GM12878 (cell line): ENCODE measurements at regions not wholly inside any gene's neighbourhood (a gene's known extent, or its start where the extent isn't known, plus 50 kb on each side); places are given as distances from the start of the nearest gene placed in this dataset.

Experiments used
- ATAC-seq: fragments of 200-7000 bp; cut with Tn5 transposase; 3 replicates; pipeline ENCODE4 v1.9.1; 2020; ENCODE audit warnings: mild to moderate bottlenecking, moderate library complexity
- BruUV-seq: library from RNA; stranded (reverse); fragments of 400-500 nt; replicated peaks from 2 replicates; lab custom pipeline; 2021; lab: Mats Ljungman, UMichigan
- CTCF ChIA-PET: fragments of 300-600 bp; sonication (Branson Sonifier 250); formaldehyde crosslinking; extraction: SDS; loops from one replicate; lab custom pipeline; 2021; ENCODE audit warnings: inconsistent platforms; lab: Yijun Ruan, JAX
- POLR2A ChIA-PET: fragments of 350-600 bp; formaldehyde crosslinking; extraction: SDS; loops from one replicate; lab custom pipeline; 2021; ENCODE audit warnings: inconsistent platforms; lab: Charles Lee
- RAD21 ChIA-PET: fragments of 300-600 bp; sonication (Branson Sonifier 250); formaldehyde crosslinking; loops from one replicate; lab custom pipeline; 2023; ENCODE audit warnings: antibody characterized with exemption; ENCODE audit not compliant: unreplicated experiment; lab: Charles Lee
- SMC1A ChIA-PET: fragments of 300-600 bp; sonication (Branson Sonifier 250); formaldehyde crosslinking; loops from one replicate; lab custom pipeline; 2023; ENCODE audit not compliant: unreplicated experiment, uncharacterized antibody; lab: Charles Lee
- DNase-seq: peaks from one replicate; pipeline ENCODE4 v3.0.0-alpha.2; 2011; ENCODE audit warnings: low read depth, low spot score
- FAIRE-seq: peaks from 3 replicates; lab custom pipeline; 2011; peaks lifted over from hg19 to GRCh38; lab: Jason Lieb, UNC
- H2AFZ ChIP-seq: 2 replicates; pipeline ENCODE4 v1.6.0; 2011; ENCODE audit warnings: low read depth, low read length, control low read depth; ENCODE audit not compliant: control insufficient read depth
- H3K27ac ChIP-seq: 2 replicates; pipeline ENCODE4 v1.5.1; 2011; ENCODE audit warnings: control low read depth; ENCODE audit not compliant: control insufficient read depth, insufficient read depth
- H3K27me3 ChIP-seq, 2 experiments: replicated peaks in 1 of 2; 2 replicates each; pipeline versions ENCODE4 v1.6.0 to v1.6.1; 2011; ENCODE audit warnings: low read length in 1 of 2; ENCODE audit not compliant: control insufficient read depth in 2 of 2, insufficient read depth in 2 of 2
- H3K36me3 ChIP-seq, 2 experiments: 2 replicates each; pipeline ENCODE4 v1.5.1; 2011; ENCODE audit warnings: low read length in 1 of 2; ENCODE audit not compliant: control insufficient read depth in 2 of 2, insufficient read depth in 2 of 2
- H3K4me1 ChIP-seq: 2 replicates; pipeline ENCODE4 v1.6.1; 2011; ENCODE audit warnings: mild to moderate bottlenecking, low read length, moderate library complexity, mixed read lengths; ENCODE audit not compliant: control insufficient read depth, insufficient read depth
- H3K4me2 ChIP-seq: 2 replicates; pipeline ENCODE4 v1.6.0; 2011; ENCODE audit warnings: control low read depth; ENCODE audit not compliant: control insufficient read depth, insufficient read depth
- H3K4me3 ChIP-seq: fragments of 200-600 bp; sonication (generic); 2 replicates; pipeline ENCODE4 v1.5.1; 2016
- H3K79me2 ChIP-seq: 2 replicates; pipeline ENCODE4 v1.6.0; 2011; ENCODE audit warnings: low read length; ENCODE audit not compliant: control insufficient read depth, insufficient read depth
- H3K9ac ChIP-seq: 2 replicates; pipeline ENCODE4 v1.8.0; 2011; ENCODE audit warnings: low read length, control low read depth, mixed read lengths; ENCODE audit not compliant: control insufficient read depth, insufficient read depth
- H3K9me3 ChIP-seq: replicated peaks from 3 replicates; pipeline ENCODE4 v1.5.1; 2011; ENCODE audit warnings: mild to moderate bottlenecking, low read length; ENCODE audit not compliant: control insufficient read depth, insufficient read depth
- H4K20me1 ChIP-seq: 2 replicates; pipeline ENCODE4 v1.6.0; 2011; ENCODE audit not compliant: control insufficient read depth, insufficient read depth
- CTCF ChIP-seq, 3 experiments: IDR thresholded peaks in 2 of 3; conservative IDR thresholded peaks in 1 of 3; 2 replicates each; pipeline ENCODE4 v1.5.1; 2011; ENCODE audit warnings: low read depth in 3 of 3, low read length in 3 of 3, mild to moderate bottlenecking in 3 of 3, control low read depth in 2 of 3, moderate library complexity in 2 of 3, inconsistent platforms in 1 of 3, mixed read lengths in 1 of 3; ENCODE audit not compliant: control insufficient read depth in 2 of 3, insufficient read depth in 1 of 3; ENCODE audit errors: extremely low read depth in 1 of 3
- CUX1 ChIP-seq: IDR thresholded peaks from 2 replicates; pipeline ENCODE4 v1.6.1; 2012; ENCODE audit warnings: improper control_type of control experiment, low read depth, low read length; ENCODE audit not compliant: insufficient replicate concordance
- EED ChIP-seq: sonication (generic); IDR thresholded peaks from 2 replicates; pipeline ENCODE4 v1.6.1; 2016; ENCODE audit warnings: antibody characterized with exemption, low read depth
- MYC ChIP-seq: IDR thresholded peaks from 2 replicates; pipeline ENCODE4 v1.6.1; 2011; ENCODE audit warnings: mild to moderate bottlenecking, low read length, moderate library complexity, inconsistent platforms; ENCODE audit not compliant: insufficient read depth, insufficient replicate concordance, insufficient read length, severe bottlenecking
- PAX8 ChIP-seq: fragments of 450-650 bp; IDR thresholded peaks from 2 replicates; pipeline ENCODE4 v1.6.1; 2017; ENCODE audit warnings: mild to moderate bottlenecking, moderate library complexity
- PML ChIP-seq: IDR thresholded peaks from 2 replicates; pipeline ENCODE4 v1.6.1; 2012; ENCODE audit warnings: low read length, inconsistent platforms
- RFX5 ChIP-seq: IDR thresholded peaks from 2 replicates; pipeline ENCODE4 v1.6.1; 2011; ENCODE audit warnings: low read depth, low read length, improper control_type of control experiment
- TCF12 ChIP-seq: IDR thresholded peaks from 2 replicates; pipeline ENCODE4 v1.6.1; 2011; ENCODE audit warnings: low read depth, mild to moderate bottlenecking, low read length
- USF2 ChIP-seq: IDR thresholded peaks from 2 replicates; pipeline ENCODE4 v1.6.1; 2011; ENCODE audit warnings: low read depth, low read length, improper control_type of control experiment, borderline replicate concordance
- WRNIP1 ChIP-seq: IDR thresholded peaks from 2 replicates; pipeline ENCODE4 v1.6.1; 2011; ENCODE audit warnings: low read depth, low read length, improper control_type of control experiment, borderline replicate concordance
- ZNF24 ChIP-seq: fragments of 450-650 bp; IDR thresholded peaks from 2 replicates; pipeline ENCODE4 v1.6.1; 2017; ENCODE audit warnings: antibody characterized with exemption, mild to moderate bottlenecking
- in situ Hi-C: fragments of 300-500 bp; cut with MboI; formaldehyde crosslinking; loops from 9 replicates; pipeline ENCODE4 v1.14.3; 2018; ENCODE audit warnings: mixed read lengths
- intact Hi-C: fragments of 100-400 bp; cut with micrococcal nuclease; formaldehyde crosslinking; loops from one replicate; pipeline ENCODE4 v1.14.2; 2022; ENCODE audit not compliant: unreplicated experiment

- in situ Hi-C loops, result no loop called here
- H3K4me2 ChIP-seq, result peak overlapping the region; percentile 79; the same call in 1 of the 2 replicates
- ATAC-seq (no peak), DNase-seq (no peak), FAIRE-seq (no peak)
- H3K9me3 ChIP-seq, result no peaks in the 10 kb centered on the region
- no peak overlapping the region for H3K4me3 ChIP-seq
- no TSS peak for BruUV-seq
- no peaks in the 10 kb centered on the region for H3K36me3 ChIP-seq
- peaks cover 36% of the 10 kb centered on the region for H3K4me1 ChIP-seq
- CTCF ChIA-PET, result interaction anchor here (1.1 to 1.2 kb wide), 2 partner anchors 15 to 192 kb away, joined by 3 read pairs; no protein-coding TSS in a partner anchor
- H2AFZ ChIP-seq, result no peak overlapping the region
- RAD21 ChIA-PET, result interaction anchor here (0.8 to 1.6 kb wide), 2 partner anchors 58 to 73 kb away, joined by 3 to 4 read pairs; no protein-coding TSS in a partner anchor
- H3K27ac ChIP-seq, result no peak overlapping the region
- SMC1A ChIA-PET, result interaction anchor here (1.0 to 5.0 kb wide), 5 partner anchors 8 to 56 kb away, joined by 3 to 65 read pairs (median 6); no protein-coding TSS in a partner anchor
- no peaks in the 10 kb centered on the region for H3K27me3 ChIP-seq
- POLR2A ChIA-PET, result no interaction called here
- intact Hi-C loops, result loop anchor here (5.0 kb wide), 1 partner anchor 52 kb away; no protein-coding TSS in a partner anchor
- H3K9ac ChIP-seq, result no peak overlapping the region
- TF ChIP-seq CUX1 (no peak), PML (no peak), WRNIP1 (no peak), MYC (no peak), RFX5 (no peak), ZNF24 (no peak), USF2 (no peak), EED (no peak), PAX8 (no peak), CTCF (IDR thresholded peaks at IDR 0.05 in 2 of 3, conservative IDR thresholded peaks at IDR 0.05 in 1 of 3; ENCODE audit: control insufficient read depth in 2 of 3, extremely low read depth in 1 of 3, insufficient read depth in 1 of 3, low read depth in 3 of 3, low read length in 3 of 3) (no peak), TCF12 (no peak)
- TF ChIP-seq, all 136 proteins: peak for 0
- Histone ChIP-seq H4K20me1 (no peaks in the 10 kb centered on the region), H3K79me2 (no peaks in the 10 kb centered on the region)
Measured at GRCh38 chr14:34040766-34041165, 89.9 kb upstream of the EGLN3 start.
